D721Med (cell line): ENCODE measurements at regions not wholly inside any gene's neighbourhood (a gene's known extent, or its start where the extent isn't known, plus 50 kb on each side); places are given as distances from the start of the nearest gene placed in this dataset.

Source experiments
- DNase-seq: peaks from one replicate; pipeline ENCODE4 v3.0.0; 2011; ENCODE audit warnings: low spot score; ENCODE audit not compliant: insufficient read length
- FAIRE-seq: peaks from 2 replicates; lab custom pipeline; 2011; peaks lifted over from hg19 to GRCh38; lab: Jason Lieb, UNC
- TF ChIP-seq, protein P1 (sequence below): IDR thresholded peaks from 2 replicates; pipeline ENCODE4 v1.5.1; 2012; ENCODE audit warnings: mild to moderate bottlenecking, control low read depth; ENCODE audit not compliant: insufficient read depth; ENCODE audit errors: missing control alignments

DNA sequence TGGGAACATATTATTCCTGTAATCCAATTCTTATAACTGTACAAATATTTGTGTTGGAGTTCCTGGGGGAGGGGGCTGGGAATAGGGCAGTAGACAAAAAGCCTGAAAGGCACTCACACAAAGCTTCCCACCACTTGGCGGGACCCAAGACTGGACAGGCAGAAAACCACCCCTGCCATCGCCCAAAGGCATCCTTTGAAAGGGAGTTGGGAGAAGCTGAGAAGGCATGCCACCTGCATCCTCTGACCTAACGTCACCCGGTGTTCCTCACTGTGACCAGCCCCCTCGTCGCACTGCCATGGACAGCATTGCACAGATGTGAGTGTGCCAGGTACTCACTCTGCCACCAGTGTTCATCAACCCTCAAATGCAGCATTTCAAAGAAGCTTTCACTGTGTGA lies 80.6 kb upstream of the SMIM23 start:
- DNase-seq (no peak), FAIRE-seq (no peak)
- TF ChIP-seq, protein P1, sequence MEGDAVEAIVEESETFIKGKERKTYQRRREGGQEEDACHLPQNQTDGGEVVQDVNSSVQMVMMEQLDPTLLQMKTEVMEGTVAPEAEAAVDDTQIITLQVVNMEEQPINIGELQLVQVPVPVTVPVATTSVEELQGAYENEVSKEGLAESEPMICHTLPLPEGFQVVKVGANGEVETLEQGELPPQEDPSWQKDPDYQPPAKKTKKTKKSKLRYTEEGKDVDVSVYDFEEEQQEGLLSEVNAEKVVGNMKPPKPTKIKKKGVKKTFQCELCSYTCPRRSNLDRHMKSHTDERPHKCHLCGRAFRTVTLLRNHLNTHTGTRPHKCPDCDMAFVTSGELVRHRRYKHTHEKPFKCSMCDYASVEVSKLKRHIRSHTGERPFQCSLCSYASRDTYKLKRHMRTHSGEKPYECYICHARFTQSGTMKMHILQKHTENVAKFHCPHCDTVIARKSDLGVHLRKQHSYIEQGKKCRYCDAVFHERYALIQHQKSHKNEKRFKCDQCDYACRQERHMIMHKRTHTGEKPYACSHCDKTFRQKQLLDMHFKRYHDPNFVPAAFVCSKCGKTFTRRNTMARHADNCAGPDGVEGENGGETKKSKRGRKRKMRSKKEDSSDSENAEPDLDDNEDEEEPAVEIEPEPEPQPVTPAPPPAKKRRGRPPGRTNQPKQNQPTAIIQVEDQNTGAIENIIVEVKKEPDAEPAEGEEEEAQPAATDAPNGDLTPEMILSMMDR, result no peak

DNA sequence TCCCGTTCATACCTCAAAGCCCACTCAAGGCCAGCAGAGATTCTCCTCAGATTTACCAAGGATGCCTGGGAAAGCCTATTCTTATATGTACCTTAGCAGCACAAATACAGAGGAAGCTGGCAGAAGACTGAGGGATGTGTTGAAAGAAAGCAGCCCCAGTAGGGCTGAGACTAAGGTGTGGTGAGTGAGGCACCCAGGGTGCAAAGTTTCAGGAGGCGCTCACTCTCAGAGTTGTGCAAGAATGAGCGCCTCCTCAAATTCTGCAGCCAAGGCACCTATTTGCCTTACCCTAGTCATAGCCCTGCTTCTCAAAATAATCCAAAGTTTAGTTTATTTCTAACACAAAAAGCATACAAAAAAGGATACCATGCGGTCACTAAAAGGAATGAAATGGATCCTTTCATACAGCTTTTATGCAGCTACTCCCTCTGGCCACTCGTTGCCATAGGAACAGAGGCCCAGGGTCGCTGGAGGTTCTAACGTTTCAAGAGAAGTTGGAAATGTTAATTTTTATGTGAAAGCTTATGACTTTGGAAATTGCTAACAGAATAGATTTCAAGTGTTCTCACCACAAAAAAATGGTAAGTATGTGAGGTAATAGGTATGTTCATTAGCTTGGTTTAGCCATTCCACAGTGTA lies 79.7 kb upstream of the SMIM23 start:
- FAIRE-seq (no peak), DNase-seq (no peak)
- TF ChIP-seq, protein P1, result no peak

DNA sequence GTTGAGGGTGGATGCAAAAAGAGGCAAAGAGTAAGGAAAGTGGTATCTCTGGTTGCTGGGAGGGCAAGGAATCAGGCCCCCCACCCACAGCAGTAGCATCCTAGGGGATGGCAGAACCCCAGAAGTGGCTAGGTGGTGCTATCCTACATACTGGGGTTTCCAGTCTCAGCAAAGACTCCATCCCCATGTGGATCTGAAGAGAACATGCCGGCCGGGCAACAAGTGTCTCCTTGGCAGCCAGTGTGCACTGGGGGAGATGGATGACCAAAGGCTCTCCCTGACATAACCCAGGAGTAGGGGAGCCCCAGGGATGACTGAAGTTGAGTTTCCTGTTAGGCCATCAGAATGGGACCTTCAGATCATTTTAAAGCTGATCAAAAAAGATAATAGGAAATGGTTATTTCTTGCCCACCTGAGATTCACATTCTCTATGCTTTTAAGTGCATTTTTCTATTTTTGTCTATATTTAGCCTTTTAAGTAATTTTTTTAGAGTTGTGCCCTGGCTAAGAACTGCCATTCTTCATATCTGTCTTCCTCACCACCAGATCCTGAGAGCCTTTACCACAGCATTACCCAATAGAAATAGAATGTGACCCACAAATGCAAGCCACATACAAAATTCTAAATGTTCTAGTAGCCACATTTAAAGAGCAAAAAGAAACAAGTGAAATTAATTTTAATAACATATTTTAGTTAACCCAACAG lies 78.7 kb upstream of the SMIM23 start:
- DNase-seq (no peak), FAIRE-seq (no peak)
- TF ChIP-seq, protein P1, result no peak

DNA sequence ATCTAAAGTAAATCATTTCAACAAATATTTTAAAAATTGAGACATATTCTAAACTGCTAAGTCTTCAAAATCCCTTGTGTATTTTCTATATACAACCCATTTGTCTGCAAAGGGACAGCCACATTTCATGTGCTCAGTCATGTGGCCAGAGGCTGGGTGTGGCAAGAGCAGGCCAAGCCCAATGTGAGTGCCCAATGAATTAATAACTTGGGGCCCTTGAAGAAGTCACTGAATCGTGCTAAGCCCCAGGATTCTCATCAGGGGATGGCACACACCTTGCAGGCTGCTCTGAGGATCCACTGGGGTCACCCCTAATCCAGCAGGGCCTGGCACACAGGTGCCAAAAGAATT lies 78.2 kb upstream of the SMIM23 start:
- TF ChIP-seq, protein P1, result no peak
- FAIRE-seq (no peak), DNase-seq (no peak)

DNA sequence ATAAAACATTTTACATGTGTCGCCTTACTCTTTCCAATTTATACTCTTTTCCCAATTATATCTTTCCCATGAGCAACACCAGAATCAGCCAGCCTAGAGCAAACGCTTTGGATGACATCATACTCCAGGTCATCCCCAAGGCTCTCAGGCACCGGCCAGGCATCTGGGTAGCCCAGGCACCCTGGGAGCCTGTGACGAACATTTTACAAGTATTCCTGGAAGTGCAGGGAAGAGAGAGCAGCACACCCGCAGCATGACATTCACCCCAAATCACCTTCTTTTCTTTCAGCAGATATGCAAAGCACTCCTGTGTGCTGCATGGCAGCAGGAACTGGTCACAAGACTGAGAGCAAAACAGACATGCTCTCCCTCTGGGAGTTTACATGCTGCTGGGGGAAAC lies 75.7 kb upstream of the SMIM23 start:
- TF ChIP-seq, protein P1, result no peak
- DNase-seq (no peak), FAIRE-seq (no peak)

DNA sequence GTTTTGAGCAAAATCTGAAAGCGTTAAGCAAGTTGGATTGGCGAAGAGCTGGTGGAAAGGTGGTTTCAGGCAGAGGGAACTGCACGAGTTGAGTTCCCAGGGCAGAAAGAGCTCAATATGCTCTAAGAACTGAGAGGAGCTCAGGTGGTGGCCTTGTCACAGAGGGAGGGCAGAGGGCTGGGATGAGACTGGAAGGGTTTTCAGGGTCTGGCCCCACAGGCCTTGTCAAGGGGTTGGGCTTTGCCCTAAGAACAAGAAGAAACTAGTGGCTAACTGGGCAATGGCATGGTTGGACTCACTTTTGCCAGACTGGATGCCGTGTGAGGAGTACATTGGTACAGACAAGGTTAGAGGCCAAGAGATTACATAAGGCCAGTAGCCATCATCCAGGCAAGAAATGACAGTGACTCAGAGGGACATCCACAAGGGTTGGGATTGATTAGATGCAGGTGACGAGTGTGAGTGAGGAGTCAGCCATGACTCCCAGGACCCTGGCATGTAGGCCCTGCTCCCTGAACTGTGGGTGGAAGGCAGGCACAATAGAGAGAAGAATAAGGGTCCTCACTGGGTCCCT lies 75.1 kb upstream of the SMIM23 start:
- FAIRE-seq, result no peak
- TF ChIP-seq, protein P1, result no peak
- no peak for DNase-seq

DNA sequence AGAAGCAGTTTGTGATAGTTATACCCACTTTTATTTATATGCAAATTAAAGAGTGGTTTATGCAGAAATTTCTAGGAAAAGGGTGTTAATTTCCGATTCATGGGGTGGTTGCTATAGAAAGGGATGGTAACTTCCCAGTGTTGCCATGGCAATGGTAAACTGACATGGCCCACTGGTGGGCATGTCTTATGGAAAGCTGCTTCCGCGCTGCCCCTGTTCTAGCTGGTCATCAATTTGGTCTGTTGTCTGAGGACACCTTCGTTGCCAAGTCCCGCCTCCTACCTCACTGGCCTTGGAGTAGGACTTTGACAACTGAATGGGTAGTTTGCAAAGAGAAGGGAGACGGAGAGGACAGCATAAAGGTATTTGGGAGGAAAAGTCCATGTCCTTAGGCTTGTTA lies 74.0 kb upstream of the SMIM23 start:
- TF ChIP-seq, protein P1, result no peak
- FAIRE-seq, result no peak
- no peak for DNase-seq
